BE2C (cell line): ENCODE measurements at regions not wholly inside any gene's neighbourhood (a gene's known extent, or its start where the extent isn't known, plus 50 kb on each side); places are given as distances from the start of the nearest gene placed in this dataset.

ENCODE experiments used
- DNase-seq: peaks from one replicate; pipeline ENCODE4 v3.0.0-alpha.2; 2020
- H3K27me3 ChIP-seq: fragments of 250-450 bp; sonication (Bioruptor Pico); 2 replicates; pipeline ENCODE4 v1.5.1; 2020; ENCODE audit warnings: mild to moderate bottlenecking
- H3K36me3 ChIP-seq: fragments of 250-450 bp; sonication (Bioruptor Pico); 2 replicates; pipeline ENCODE4 v1.5.1; 2020; ENCODE audit warnings: mild to moderate bottlenecking
- H3K4me1 ChIP-seq: fragments of 250-450 bp; sonication (Bioruptor Pico); 2 replicates; pipeline ENCODE4 v1.5.1; 2020
- H3K4me3 ChIP-seq: 2 replicates; pipeline ENCODE4 v1.5.1; 2011; ENCODE audit warnings: low read depth, low read length
- H3K9me3 ChIP-seq: fragments of 250-450 bp; sonication (Bioruptor Pico); 2 replicates; pipeline ENCODE4 v1.5.1; 2020
- CTCF ChIP-seq: IDR thresholded peaks from 2 replicates; pipeline ENCODE4 v1.5.1; 2012; ENCODE audit warnings: mild to moderate bottlenecking, low read depth, low read length

- no peak for TF ChIP-seq CTCF
- H3K36me3 ChIP-seq = no peaks in the 10 kb centered on the region
- H3K4me1 ChIP-seq = no peaks in the 10 kb centered on the region
- peaks cover 6% of the 10 kb centered on the region; the same call in 1 of the 2 replicates for H3K9me3 ChIP-seq
- no peaks in the 10 kb centered on the region for H3K27me3 ChIP-seq
- no peak for DNase-seq
- no peak overlapping the region for H3K4me3 ChIP-seq
Observed at GRCh38 chr14:38098074-38098836, 109.4 kb upstream of the SSTR1 start.

- H3K9me3 ChIP-seq = peaks cover 3% of the 10 kb centered on the region; the same call in 1 of the 2 replicates
- no peaks in the 10 kb centered on the region for H3K27me3 ChIP-seq
- no peak overlapping the region for H3K4me3 ChIP-seq
- no peak for DNase-seq
- no peak for TF ChIP-seq CTCF
- no peaks in the 10 kb centered on the region for H3K36me3 ChIP-seq
- H3K4me1 ChIP-seq = no peaks in the 10 kb centered on the region
Observed at GRCh38 chr14:38101679-38102078, 106.0 kb upstream of the SSTR1 start.

- H3K9me3 ChIP-seq = peaks cover 3% of the 10 kb centered on the region; the same call in 1 of the 2 replicates
- H3K27me3 ChIP-seq = no peaks in the 10 kb centered on the region
- TF ChIP-seq CTCF = no peak
- H3K4me1 ChIP-seq = no peaks in the 10 kb centered on the region
- no peak overlapping the region for H3K4me3 ChIP-seq
- DNase-seq = no peak
- H3K36me3 ChIP-seq = no peaks in the 10 kb centered on the region
Observed at GRCh38 chr14:38103542-38104225, 104.0 kb upstream of the SSTR1 start.

GRCh38 chr14:38105106-38105702, 102.5 kb upstream of the SSTR1 start:
- Histone ChIP-seq H3K9me3 (peaks cover 3% of the 10 kb centered on the region; the same call in 1 of the 2 replicates), H3K27me3 (no peaks in the 10 kb centered on the region), H3K4me3 (no peak overlapping the region), H3K36me3 (no peaks in the 10 kb centered on the region), H3K4me1 (no peaks in the 10 kb centered on the region)
- no peak for TF ChIP-seq CTCF
- no peak for DNase-seq

- Histone ChIP-seq H3K4me1 (no peaks in the 10 kb centered on the region), H3K36me3 (no peaks in the 10 kb centered on the region), H3K4me3 (no peak overlapping the region), H3K9me3 (no peaks in the 10 kb centered on the region; the same call in 1 of the 2 replicates), H3K27me3 (no peaks in the 10 kb centered on the region)
- no peak for DNase-seq
- no peak for TF ChIP-seq CTCF
Observed at GRCh38 chr14:38107216-38107631, 100.5 kb upstream of the SSTR1 start.
